Hepatocyte (in vitro differentiated cells): ENCODE measurements at regions not wholly inside any gene's neighbourhood (a gene's known extent, or its start where the extent isn't known, plus 50 kb on each side); places are given as distances from the start of the nearest gene placed in this dataset.

ENCODE experiments used
- EZH2 ChIP-seq: fragments of 200-600 bp; sonication (generic); IDR thresholded peaks from 2 replicates; pipeline ENCODE4 v1.6.1; 2016; ENCODE audit warnings: antibody characterized with exemption, mild to moderate bottlenecking, borderline replicate concordance
- TF ChIP-seq, protein P1 (sequence below): fragments of 200-600 bp; sonication (generic); IDR thresholded peaks from 2 replicates; pipeline ENCODE4 v1.5.1; 2016; ENCODE audit warnings: antibody characterized with exemption, mild to moderate bottlenecking; ENCODE audit not compliant: poor library complexity

- TF ChIP-seq, protein P1, sequence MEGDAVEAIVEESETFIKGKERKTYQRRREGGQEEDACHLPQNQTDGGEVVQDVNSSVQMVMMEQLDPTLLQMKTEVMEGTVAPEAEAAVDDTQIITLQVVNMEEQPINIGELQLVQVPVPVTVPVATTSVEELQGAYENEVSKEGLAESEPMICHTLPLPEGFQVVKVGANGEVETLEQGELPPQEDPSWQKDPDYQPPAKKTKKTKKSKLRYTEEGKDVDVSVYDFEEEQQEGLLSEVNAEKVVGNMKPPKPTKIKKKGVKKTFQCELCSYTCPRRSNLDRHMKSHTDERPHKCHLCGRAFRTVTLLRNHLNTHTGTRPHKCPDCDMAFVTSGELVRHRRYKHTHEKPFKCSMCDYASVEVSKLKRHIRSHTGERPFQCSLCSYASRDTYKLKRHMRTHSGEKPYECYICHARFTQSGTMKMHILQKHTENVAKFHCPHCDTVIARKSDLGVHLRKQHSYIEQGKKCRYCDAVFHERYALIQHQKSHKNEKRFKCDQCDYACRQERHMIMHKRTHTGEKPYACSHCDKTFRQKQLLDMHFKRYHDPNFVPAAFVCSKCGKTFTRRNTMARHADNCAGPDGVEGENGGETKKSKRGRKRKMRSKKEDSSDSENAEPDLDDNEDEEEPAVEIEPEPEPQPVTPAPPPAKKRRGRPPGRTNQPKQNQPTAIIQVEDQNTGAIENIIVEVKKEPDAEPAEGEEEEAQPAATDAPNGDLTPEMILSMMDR = no peak
- TF ChIP-seq EZH2 = no peak
Measured at GRCh38 chr10:123568751-123569150, 97.4 kb upstream of the GPR26 start.
